ENCODE measurements at regions not wholly inside any gene's neighbourhood (a gene's known extent, or its start where the extent isn't known, plus 50 kb on each side); places are given as distances from the start of the nearest gene placed in this dataset.

- H3K4me2 ChIP-seq (ENCODE audit: low read length), result no peak overlapping the region
- no peaks in the 10 kb centered on the region for H3K4me1 ChIP-seq (ENCODE audit: insufficient read depth, low read length, poor library complexity, severe bottlenecking)
- H3K9me3 ChIP-seq (ENCODE audit: low read length), result no peaks in the 10 kb centered on the region
- H3K36me3 ChIP-seq (ENCODE audit: insufficient read depth, low read length), result no peaks in the 10 kb centered on the region
- TF ChIP-seq, protein P1, sequence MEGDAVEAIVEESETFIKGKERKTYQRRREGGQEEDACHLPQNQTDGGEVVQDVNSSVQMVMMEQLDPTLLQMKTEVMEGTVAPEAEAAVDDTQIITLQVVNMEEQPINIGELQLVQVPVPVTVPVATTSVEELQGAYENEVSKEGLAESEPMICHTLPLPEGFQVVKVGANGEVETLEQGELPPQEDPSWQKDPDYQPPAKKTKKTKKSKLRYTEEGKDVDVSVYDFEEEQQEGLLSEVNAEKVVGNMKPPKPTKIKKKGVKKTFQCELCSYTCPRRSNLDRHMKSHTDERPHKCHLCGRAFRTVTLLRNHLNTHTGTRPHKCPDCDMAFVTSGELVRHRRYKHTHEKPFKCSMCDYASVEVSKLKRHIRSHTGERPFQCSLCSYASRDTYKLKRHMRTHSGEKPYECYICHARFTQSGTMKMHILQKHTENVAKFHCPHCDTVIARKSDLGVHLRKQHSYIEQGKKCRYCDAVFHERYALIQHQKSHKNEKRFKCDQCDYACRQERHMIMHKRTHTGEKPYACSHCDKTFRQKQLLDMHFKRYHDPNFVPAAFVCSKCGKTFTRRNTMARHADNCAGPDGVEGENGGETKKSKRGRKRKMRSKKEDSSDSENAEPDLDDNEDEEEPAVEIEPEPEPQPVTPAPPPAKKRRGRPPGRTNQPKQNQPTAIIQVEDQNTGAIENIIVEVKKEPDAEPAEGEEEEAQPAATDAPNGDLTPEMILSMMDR (conservative IDR thresholded peaks at IDR 0.05; ENCODE audit: low read length), result no peak
- TF ChIP-seq EZH2phosphoT487 (IDR thresholded peaks at IDR 0.05; ENCODE audit: borderline replicate concordance, low read depth, low read length), result no peak
- POLR2A ChIA-PET, result no interaction called here
- BruUV-seq (replicated peaks), result no TSS peak
- intact Hi-C loops (cut with micrococcal nuclease; ENCODE audit: unreplicated experiment), result no loop called here
- DNase-seq (ENCODE audit: low spot score), result no peak
- no peak overlapping the region for H3K27ac ChIP-seq (ENCODE audit: low read depth, low read length, poor library complexity, severe bottlenecking)
- CTCF ChIA-PET (ENCODE audit: unreplicated experiment), result no interaction called here
- no peaks in the 10 kb centered on the region for H3K9me2 ChIP-seq (ENCODE audit: insufficient read depth, low read length)
- no peak overlapping the region for H3K4me3 ChIP-seq (ENCODE audit: low read depth, low read length, poor library complexity, severe bottlenecking)
- H2AFZ ChIP-seq (ENCODE audit: low read length), result no peak overlapping the region
- no peaks in the 10 kb centered on the region for H4K20me1 ChIP-seq (ENCODE audit: insufficient read depth, low read length)
- no peaks in the 10 kb centered on the region for H3K79me2 ChIP-seq (ENCODE audit: insufficient read depth, low read depth, low read length)
Observed at GRCh38 chr9:88826181-88826580, 165.1 kb upstream of the S1PR3 start.

DNA sequence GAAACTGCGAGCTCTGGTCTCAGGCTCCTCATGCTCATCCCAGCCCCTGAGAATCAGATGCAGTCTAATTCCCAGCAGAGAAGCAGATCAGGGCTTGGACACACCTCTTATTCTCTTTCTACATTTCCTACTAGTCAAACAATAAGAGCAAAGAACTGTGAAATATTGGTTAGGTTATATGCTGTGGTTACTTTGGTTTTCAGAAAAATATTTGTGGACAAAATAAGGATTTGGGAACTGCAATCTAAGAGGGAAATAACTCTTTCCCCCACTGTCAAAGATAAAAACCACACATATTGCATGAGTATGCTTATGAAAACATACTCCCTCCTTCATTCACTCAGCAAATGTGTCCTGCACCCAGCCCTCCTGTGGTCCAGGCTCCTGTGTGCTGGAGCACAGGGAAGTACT lies 164.5 kb upstream of the S1PR3 start:
- Histone ChIP-seq H3K36me3 (ENCODE audit: insufficient read depth, low read length) (no peaks in the 10 kb centered on the region), H3K9me3 (ENCODE audit: low read length) (no peaks in the 10 kb centered on the region), H3K27ac (ENCODE audit: low read depth, low read length, poor library complexity, severe bottlenecking) (no peak overlapping the region), H4K20me1 (ENCODE audit: insufficient read depth, low read length) (no peaks in the 10 kb centered on the region), H3K4me2 (ENCODE audit: low read length) (no peak overlapping the region), H3K79me2 (ENCODE audit: insufficient read depth, low read depth, low read length) (no peaks in the 10 kb centered on the region), H3K4me1 (ENCODE audit: insufficient read depth, low read length, poor library complexity, severe bottlenecking) (no peaks in the 10 kb centered on the region), H3K4me3 (ENCODE audit: low read depth, low read length, poor library complexity, severe bottlenecking) (no peak overlapping the region), H3K9me2 (ENCODE audit: insufficient read depth, low read length) (no peaks in the 10 kb centered on the region), H2AFZ (ENCODE audit: low read length) (no peak overlapping the region)
- POLR2A ChIA-PET, result no interaction called here
- intact Hi-C loops (cut with micrococcal nuclease; ENCODE audit: unreplicated experiment), result no loop called here
- no peak for DNase-seq (ENCODE audit: low spot score)
- no peak for TF ChIP-seq EZH2phosphoT487 (IDR thresholded peaks at IDR 0.05; ENCODE audit: borderline replicate concordance, low read depth, low read length)
- TF ChIP-seq, protein P1 (conservative IDR thresholded peaks at IDR 0.05; ENCODE audit: low read length), result no peak
- no TSS peak for BruUV-seq (replicated peaks)
- CTCF ChIA-PET (ENCODE audit: unreplicated experiment), result no interaction called here

GRCh38 chr9:88828018-88828417 lies 163.2 kb upstream of the S1PR3 start:
- no peak for DNase-seq (ENCODE audit: low spot score)
- TF ChIP-seq, protein P1 (conservative IDR thresholded peaks at IDR 0.05; ENCODE audit: low read length), result no peak
- TF ChIP-seq EZH2phosphoT487 (IDR thresholded peaks at IDR 0.05; ENCODE audit: borderline replicate concordance, low read depth, low read length), result no peak
- Histone ChIP-seq H3K4me2 (ENCODE audit: low read length) (no peak overlapping the region), H2AFZ (ENCODE audit: low read length) (no peak overlapping the region), H3K9me3 (ENCODE audit: low read length) (no peaks in the 10 kb centered on the region), H3K4me1 (ENCODE audit: insufficient read depth, low read length, poor library complexity, severe bottlenecking) (no peaks in the 10 kb centered on the region), H4K20me1 (ENCODE audit: insufficient read depth, low read length) (no peaks in the 10 kb centered on the region), H3K4me3 (ENCODE audit: low read depth, low read length, poor library complexity, severe bottlenecking) (no peak overlapping the region), H3K9me2 (ENCODE audit: insufficient read depth, low read length) (no peaks in the 10 kb centered on the region), H3K79me2 (ENCODE audit: insufficient read depth, low read depth, low read length) (no peaks in the 10 kb centered on the region), H3K36me3 (ENCODE audit: insufficient read depth, low read length) (no peaks in the 10 kb centered on the region), H3K27ac (ENCODE audit: low read depth, low read length, poor library complexity, severe bottlenecking) (no peak overlapping the region)
- intact Hi-C loops (cut with micrococcal nuclease; ENCODE audit: unreplicated experiment), result no loop called here
- no TSS peak for BruUV-seq (replicated peaks)
- POLR2A ChIA-PET, result no interaction called here
- CTCF ChIA-PET (ENCODE audit: unreplicated experiment), result no interaction called here

Data from OCI-LY7 (cell line).